ENCODE measurements at regions not wholly inside any gene's neighbourhood (a gene's known extent, or its start where the extent isn't known, plus 50 kb on each side); places are given as distances from the start of the nearest gene placed in this dataset.

DNA sequence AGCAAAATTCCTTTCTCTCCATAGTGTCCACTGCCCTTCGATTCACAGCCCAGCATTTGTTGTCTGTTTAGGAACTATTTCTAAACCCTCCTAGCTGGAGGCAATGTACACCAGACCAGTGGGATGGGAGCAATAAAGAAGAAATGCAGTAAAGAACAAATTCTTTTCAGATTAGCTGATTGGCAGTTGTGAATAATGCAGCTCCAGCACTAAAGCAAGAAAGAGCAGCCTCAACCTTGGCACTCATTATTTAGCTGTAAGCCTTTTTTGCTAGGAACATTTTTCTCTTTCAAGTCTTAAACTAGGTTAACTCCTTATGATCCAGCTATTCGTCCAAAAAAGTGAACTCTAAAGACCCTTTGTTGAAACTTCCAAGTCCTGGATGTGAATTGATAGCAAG, 580.5 kb upstream of the STXBP6 start:
- TF ChIP-seq, protein P1, sequence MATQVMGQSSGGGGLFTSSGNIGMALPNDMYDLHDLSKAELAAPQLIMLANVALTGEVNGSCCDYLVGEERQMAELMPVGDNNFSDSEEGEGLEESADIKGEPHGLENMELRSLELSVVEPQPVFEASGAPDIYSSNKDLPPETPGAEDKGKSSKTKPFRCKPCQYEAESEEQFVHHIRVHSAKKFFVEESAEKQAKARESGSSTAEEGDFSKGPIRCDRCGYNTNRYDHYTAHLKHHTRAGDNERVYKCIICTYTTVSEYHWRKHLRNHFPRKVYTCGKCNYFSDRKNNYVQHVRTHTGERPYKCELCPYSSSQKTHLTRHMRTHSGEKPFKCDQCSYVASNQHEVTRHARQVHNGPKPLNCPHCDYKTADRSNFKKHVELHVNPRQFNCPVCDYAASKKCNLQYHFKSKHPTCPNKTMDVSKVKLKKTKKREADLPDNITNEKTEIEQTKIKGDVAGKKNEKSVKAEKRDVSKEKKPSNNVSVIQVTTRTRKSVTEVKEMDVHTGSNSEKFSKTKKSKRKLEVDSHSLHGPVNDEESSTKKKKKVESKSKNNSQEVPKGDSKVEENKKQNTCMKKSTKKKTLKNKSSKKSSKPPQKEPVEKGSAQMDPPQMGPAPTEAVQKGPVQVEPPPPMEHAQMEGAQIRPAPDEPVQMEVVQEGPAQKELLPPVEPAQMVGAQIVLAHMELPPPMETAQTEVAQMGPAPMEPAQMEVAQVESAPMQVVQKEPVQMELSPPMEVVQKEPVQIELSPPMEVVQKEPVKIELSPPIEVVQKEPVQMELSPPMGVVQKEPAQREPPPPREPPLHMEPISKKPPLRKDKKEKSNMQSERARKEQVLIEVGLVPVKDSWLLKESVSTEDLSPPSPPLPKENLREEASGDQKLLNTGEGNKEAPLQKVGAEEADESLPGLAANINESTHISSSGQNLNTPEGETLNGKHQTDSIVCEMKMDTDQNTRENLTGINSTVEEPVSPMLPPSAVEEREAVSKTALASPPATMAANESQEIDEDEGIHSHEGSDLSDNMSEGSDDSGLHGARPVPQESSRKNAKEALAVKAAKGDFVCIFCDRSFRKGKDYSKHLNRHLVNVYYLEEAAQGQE (IDR thresholded peaks at IDR 0.05; ENCODE audit: insufficient read depth in 1 of 2, low read depth in 2 of 2, low read length in 2 of 2), result no peak
- TF ChIP-seq FOXP2 (optimal IDR thresholded peaks at IDR 0.05; ENCODE audit: borderline replicate concordance, extremely low read depth, extremely low read length, insufficient read depth) (no peak), TAF1 (IDR thresholded peaks at IDR 0.05; ENCODE audit: borderline replicate concordance, insufficient read depth, low read length) (no peak)
